HEK293 (cell line): ENCODE measurements at regions not wholly inside any gene's neighbourhood (a gene's known extent, or its start where the extent isn't known, plus 50 kb on each side); places are given as distances from the start of the nearest gene placed in this dataset.

Experiments used
- CTCF ChIA-PET: fragments of 350-600 bp; formaldehyde crosslinking; extraction: SDS; loops from one replicate; lab custom pipeline; 2021; ENCODE audit warnings: antibody characterized with exemption; lab: Yijun Ruan, JAX
- POLR2A ChIA-PET: fragments of 300-600 bp; formaldehyde crosslinking; extraction: SDS; loops from one replicate; lab custom pipeline; 2020; ENCODE audit warnings: antibody characterized with exemption, inconsistent platforms; lab: Yijun Ruan, JAX
- H3K27ac ChIP-seq: fragments of 200-500 bp; sonication (Bioruptor generic); 2 replicates; pipeline ENCODE4 v1.5.1; 2014; ENCODE audit warnings: low read depth, low read length, control low read depth, inconsistent platforms; ENCODE audit errors: extremely low read depth
- H3K36me3 ChIP-seq, 2 experiments: fragments of 200-500 bp in 1 of 2; sonication (Bioruptor generic) in 1 of 2; 1 replicate in 1 of 2; 2 replicates in 1 of 2; pipeline ENCODE4 v1.5.1; 2014 to 2017; ENCODE audit warnings: inconsistent platforms in 2 of 2, low read length in 2 of 2; ENCODE audit not compliant: control insufficient read depth in 2 of 2, insufficient read depth in 1 of 2
- H3K4me1 ChIP-seq: fragments of 200-500 bp; sonication (Bioruptor generic); 2 replicates; pipeline ENCODE4 v1.5.1; 2014; ENCODE audit warnings: mild to moderate bottlenecking, low read length, inconsistent platforms; ENCODE audit not compliant: control insufficient read depth, insufficient read depth
- H3K4me3 ChIP-seq: 2 replicates; pipeline ENCODE4 v1.5.1; 2011; ENCODE audit warnings: low read depth, mild to moderate bottlenecking, control low read depth, low read length, moderate library complexity
- H3K9me3 ChIP-seq: fragments of 200-500 bp; sonication (Bioruptor generic); 2 replicates; pipeline ENCODE4 v1.5.1; 2014; ENCODE audit warnings: low read depth, low read length, inconsistent platforms; ENCODE audit not compliant: control insufficient read depth, insufficient read depth
- BCL11B ChIP-seq: fragments of 450-650 bp; formaldehyde crosslinking; IDR thresholded peaks from 2 replicates; pipeline ENCODE4 v1.5.1; 2016; ENCODE audit warnings: low read depth, missing biosample characterization, missing genetic modification characterization
- HOXA7 ChIP-seq: sonication (generic); formaldehyde crosslinking; IDR thresholded peaks from 2 replicates; pipeline ENCODE4 v1.8.1; 2022; ENCODE audit warnings: missing genetic modification reagents, borderline replicate concordance
- HOXC10 ChIP-seq: sonication (generic); formaldehyde crosslinking; IDR thresholded peaks from 2 replicates; pipeline ENCODE4 v1.8.1; 2023; ENCODE audit warnings: mild to moderate bottlenecking, missing genetic modification reagents
- PRDM1 ChIP-seq: fragments of 450-650 bp; formaldehyde crosslinking; IDR thresholded peaks from 2 replicates; pipeline ENCODE4; 2016; ENCODE audit warnings: missing biosample characterization, missing genetic modification characterization
- TCF7L2 ChIP-seq: IDR thresholded peaks from 2 replicates; pipeline ENCODE4 v1.6.1; 2011; ENCODE audit warnings: low read depth, mild to moderate bottlenecking, inconsistent platforms, low read length, moderate library complexity, borderline replicate concordance
- ZBTB17 ChIP-seq: fragments of 450-650 bp; formaldehyde crosslinking; IDR thresholded peaks from 2 replicates; pipeline ENCODE4 v1.5.1; 2016; ENCODE audit warnings: missing biosample characterization, missing genetic modification characterization
- ZBTB48 ChIP-seq: fragments of 450-650 bp; formaldehyde crosslinking; IDR thresholded peaks from 2 replicates; pipeline ENCODE4 v1.5.1; 2016; ENCODE audit warnings: missing biosample characterization, missing genetic modification characterization
- ZNF112 ChIP-seq: fragments of 450-650 bp; formaldehyde crosslinking; IDR thresholded peaks from 2 replicates; pipeline ENCODE4 v1.5.0; 2017; ENCODE audit warnings: missing biosample characterization, missing genetic modification characterization
- ZNF132 ChIP-seq: fragments of 450-650 bp; formaldehyde crosslinking; IDR thresholded peaks from 2 replicates; pipeline ENCODE4 v1.5.1; 2017; ENCODE audit warnings: missing biosample characterization, missing genetic modification characterization, borderline replicate concordance
- ZNF19 ChIP-seq: fragments of 450-650 bp; formaldehyde crosslinking; IDR thresholded peaks from 2 replicates; pipeline ENCODE4; 2016; ENCODE audit warnings: missing biosample characterization, missing genetic modification characterization, low read depth
- ZNF211 ChIP-seq: fragments of 450-650 bp; formaldehyde crosslinking; IDR thresholded peaks from 2 replicates; pipeline ENCODE4 v1.5.1; 2016; ENCODE audit warnings: low read depth, missing biosample characterization, missing genetic modification characterization
- ZNF221 ChIP-seq: fragments of 450-650 bp; formaldehyde crosslinking; IDR thresholded peaks from 2 replicates; pipeline ENCODE4 v1.5.1; 2017; ENCODE audit warnings: missing biosample characterization, missing genetic modification characterization, borderline replicate concordance
- ZNF223 ChIP-seq: fragments of 450-650 bp; formaldehyde crosslinking; IDR thresholded peaks from 2 replicates; pipeline ENCODE4 v1.5.1; 2016; ENCODE audit warnings: missing biosample characterization, missing genetic modification characterization
- ZNF23 ChIP-seq: fragments of 450-650 bp; formaldehyde crosslinking; IDR thresholded peaks from 2 replicates; pipeline ENCODE4 v1.5.1; 2016; ENCODE audit warnings: missing biosample characterization, missing genetic modification characterization, borderline replicate concordance
- ZNF266 ChIP-seq: fragments of 450-650 bp; formaldehyde crosslinking; IDR thresholded peaks from 2 replicates; pipeline ENCODE4 v1.5.1; 2016; ENCODE audit warnings: missing biosample characterization, missing genetic modification characterization, low read depth
- ZNF311 ChIP-seq: fragments of 450-650 bp; formaldehyde crosslinking; IDR thresholded peaks from 2 replicates; pipeline ENCODE4 v1.5.1; 2017; ENCODE audit warnings: missing biosample characterization, missing genetic modification characterization, borderline replicate concordance
- ZNF324 ChIP-seq: fragments of 450-650 bp; formaldehyde crosslinking; IDR thresholded peaks from 2 replicates; pipeline ENCODE4 v1.5.1; 2016; ENCODE audit warnings: missing biosample characterization, missing genetic modification characterization
- ZNF416 ChIP-seq: fragments of 450-650 bp; formaldehyde crosslinking; IDR thresholded peaks from 2 replicates; pipeline ENCODE4 v1.5.1; 2016; ENCODE audit warnings: missing biosample characterization, missing genetic modification characterization
- ZNF423 ChIP-seq: fragments of 450-650 bp; formaldehyde crosslinking; IDR thresholded peaks from 2 replicates; pipeline ENCODE4 v1.5.1; 2016; ENCODE audit warnings: missing biosample characterization, missing genetic modification characterization
- ZNF48 ChIP-seq: fragments of 450-650 bp; formaldehyde crosslinking; IDR thresholded peaks from 2 replicates; pipeline ENCODE4 v1.5.1; 2016; ENCODE audit warnings: missing biosample characterization, missing genetic modification characterization
- ZNF530 ChIP-seq: fragments of 450-650 bp; formaldehyde crosslinking; IDR thresholded peaks from 2 replicates; pipeline ENCODE4 v1.5.1; 2016; ENCODE audit warnings: low read depth, missing biosample characterization, missing genetic modification characterization
- ZNF596 ChIP-seq: fragments of 450-650 bp; IDR thresholded peaks from 2 replicates; pipeline ENCODE4 v1.5.0; 2018; ENCODE audit warnings: missing biosample characterization, mild to moderate bottlenecking, missing genetic modification characterization, moderate library complexity
- ZNF621 ChIP-seq: fragments of 450-650 bp; formaldehyde crosslinking; IDR thresholded peaks from 2 replicates; pipeline ENCODE4 v1.5.1; 2017; ENCODE audit warnings: missing biosample characterization, missing genetic modification characterization
- ZNF701 ChIP-seq: fragments of 450-650 bp; formaldehyde crosslinking; IDR thresholded peaks from 2 replicates; pipeline ENCODE4 v1.5.1; 2016; ENCODE audit warnings: missing biosample characterization, missing genetic modification characterization
- ZNF768 ChIP-seq: fragments of 450-650 bp; formaldehyde crosslinking; IDR thresholded peaks from 2 replicates; pipeline ENCODE4 v1.5.1; 2018; ENCODE audit warnings: missing biosample characterization, mild to moderate bottlenecking, missing genetic modification characterization
- ZSCAN16 ChIP-seq: fragments of 450-650 bp; formaldehyde crosslinking; IDR thresholded peaks from 2 replicates; pipeline ENCODE4 v1.5.1; 2016; ENCODE audit warnings: missing biosample characterization, missing genetic modification characterization
- ZXDB ChIP-seq: fragments of 450-650 bp; formaldehyde crosslinking; IDR thresholded peaks from 2 replicates; pipeline ENCODE4 v1.5.1; 2016; ENCODE audit warnings: missing biosample characterization, missing genetic modification characterization
- TF ChIP-seq, protein P1 (sequence below): fragments of 450-650 bp; formaldehyde crosslinking; IDR thresholded peaks from 2 replicates; pipeline ENCODE4 v1.5.0; 2017; ENCODE audit warnings: missing biosample characterization, missing genetic modification characterization, borderline replicate concordance
- TF ChIP-seq, protein P2 (sequence below): fragments of 450-650 bp; formaldehyde crosslinking; IDR thresholded peaks from 2 replicates; pipeline ENCODE4 v1.5.1; 2016; ENCODE audit warnings: missing biosample characterization, missing genetic modification characterization
- TF ChIP-seq, protein P3 (sequence below): fragments of 450-650 bp; formaldehyde crosslinking; optimal IDR thresholded peaks from 2 replicates; pipeline ENCODE3; 2016; ENCODE audit warnings: missing biosample characterization, mild to moderate bottlenecking, missing genetic modification characterization
- TF ChIP-seq, protein P4 (sequence below): fragments of 450-650 bp; formaldehyde crosslinking; IDR thresholded peaks from 2 replicates; pipeline ENCODE4 v1.5.1; 2017; ENCODE audit warnings: missing biosample characterization, missing genetic modification characterization

DNA sequence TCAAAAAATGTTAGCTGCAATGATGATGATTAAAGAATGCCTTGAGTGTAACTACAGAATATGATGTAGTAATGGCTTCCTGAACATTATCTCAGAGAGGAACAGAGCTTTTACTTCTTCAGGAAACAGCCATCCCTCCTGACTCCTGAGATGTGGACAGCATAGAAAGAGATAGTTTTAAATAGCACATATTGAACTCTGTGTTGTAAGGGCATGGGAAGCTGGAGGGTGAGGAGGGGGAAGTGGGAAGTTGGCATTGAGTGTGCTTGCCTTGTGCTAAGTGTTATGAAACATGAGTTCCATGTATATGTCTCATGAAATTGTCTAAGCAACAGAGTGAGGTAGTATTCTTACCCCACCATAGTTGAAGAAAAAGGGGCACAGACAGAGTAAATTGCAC lies 161.5 kb upstream of the SLC28A3 start:
- Histone ChIP-seq H3K27ac (no peak overlapping the region), H3K9me3 (no peaks in the 10 kb centered on the region), H3K4me3 (no peak overlapping the region), H3K4me1 (no peaks in the 10 kb centered on the region), H3K36me3 (no peaks in the 10 kb centered on the region)
- ChIA-PET POLR2A (no interaction called here), CTCF (interaction anchor here (0.6 kb wide), 1 partner anchor 561 kb away, joined by 3 read pairs; no protein-coding TSS in a partner anchor)
- TF ChIP-seq ZNF221 (tag by site-specific recombination), result no peak
- TF ChIP-seq ZNF48 (tag by site-specific recombination), result no peak
- no peak for TF ChIP-seq ZSCAN16 (tag by site-specific recombination)
- TF ChIP-seq ZNF112 (tag by site-specific recombination), result no peak
- no peak for TF ChIP-seq ZNF621 (tag by site-specific recombination)
- TF ChIP-seq, protein P1, sequence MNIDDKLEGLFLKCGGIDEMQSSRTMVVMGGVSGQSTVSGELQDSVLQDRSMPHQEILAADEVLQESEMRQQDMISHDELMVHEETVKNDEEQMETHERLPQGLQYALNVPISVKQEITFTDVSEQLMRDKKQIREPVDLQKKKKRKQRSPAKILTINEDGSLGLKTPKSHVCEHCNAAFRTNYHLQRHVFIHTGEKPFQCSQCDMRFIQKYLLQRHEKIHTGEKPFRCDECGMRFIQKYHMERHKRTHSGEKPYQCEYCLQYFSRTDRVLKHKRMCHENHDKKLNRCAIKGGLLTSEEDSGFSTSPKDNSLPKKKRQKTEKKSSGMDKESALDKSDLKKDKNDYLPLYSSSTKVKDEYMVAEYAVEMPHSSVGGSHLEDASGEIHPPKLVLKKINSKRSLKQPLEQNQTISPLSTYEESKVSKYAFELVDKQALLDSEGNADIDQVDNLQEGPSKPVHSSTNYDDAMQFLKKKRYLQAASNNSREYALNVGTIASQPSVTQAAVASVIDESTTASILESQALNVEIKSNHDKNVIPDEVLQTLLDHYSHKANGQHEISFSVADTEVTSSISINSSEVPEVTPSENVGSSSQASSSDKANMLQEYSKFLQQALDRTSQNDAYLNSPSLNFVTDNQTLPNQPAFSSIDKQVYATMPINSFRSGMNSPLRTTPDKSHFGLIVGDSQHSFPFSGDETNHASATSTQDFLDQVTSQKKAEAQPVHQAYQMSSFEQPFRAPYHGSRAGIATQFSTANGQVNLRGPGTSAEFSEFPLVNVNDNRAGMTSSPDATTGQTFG (tag by site-specific recombination), result no peak
- TF ChIP-seq ZNF19, result no peak
- no peak for TF ChIP-seq ZNF23 (tag by site-specific recombination)
- TF ChIP-seq ZNF132, result no peak
- TF ChIP-seq TCF7L2, result no peak
- TF ChIP-seq ZNF701 (tag by site-specific recombination), result no peak
- no peak for TF ChIP-seq HOXA7 (CRISPR knock-in tag)
- TF ChIP-seq ZNF211 (tag by site-specific recombination), result no peak

DNA sequence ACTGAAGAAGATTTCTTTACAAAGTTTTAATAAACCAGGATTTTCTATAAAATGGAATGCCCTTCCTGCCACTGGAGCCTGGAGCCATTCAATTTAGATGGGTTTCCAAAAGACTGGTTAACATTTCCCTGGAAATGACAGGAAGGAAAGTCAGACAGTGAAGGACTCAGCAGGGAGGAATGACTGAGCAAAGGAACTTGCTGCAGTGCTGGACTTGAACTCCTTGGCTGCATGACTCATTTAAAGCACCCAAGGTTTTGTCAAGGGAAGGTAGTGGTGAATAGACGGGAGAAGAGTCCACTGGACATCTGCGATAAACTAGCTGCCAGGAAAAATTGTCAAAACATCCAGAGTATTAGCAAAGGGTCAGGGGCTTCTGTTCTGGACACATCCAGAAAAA lies 163.8 kb upstream of the SLC28A3 start:
- ChIA-PET POLR2A (no interaction called here), CTCF (no interaction called here)
- TF ChIP-seq, protein P2, sequence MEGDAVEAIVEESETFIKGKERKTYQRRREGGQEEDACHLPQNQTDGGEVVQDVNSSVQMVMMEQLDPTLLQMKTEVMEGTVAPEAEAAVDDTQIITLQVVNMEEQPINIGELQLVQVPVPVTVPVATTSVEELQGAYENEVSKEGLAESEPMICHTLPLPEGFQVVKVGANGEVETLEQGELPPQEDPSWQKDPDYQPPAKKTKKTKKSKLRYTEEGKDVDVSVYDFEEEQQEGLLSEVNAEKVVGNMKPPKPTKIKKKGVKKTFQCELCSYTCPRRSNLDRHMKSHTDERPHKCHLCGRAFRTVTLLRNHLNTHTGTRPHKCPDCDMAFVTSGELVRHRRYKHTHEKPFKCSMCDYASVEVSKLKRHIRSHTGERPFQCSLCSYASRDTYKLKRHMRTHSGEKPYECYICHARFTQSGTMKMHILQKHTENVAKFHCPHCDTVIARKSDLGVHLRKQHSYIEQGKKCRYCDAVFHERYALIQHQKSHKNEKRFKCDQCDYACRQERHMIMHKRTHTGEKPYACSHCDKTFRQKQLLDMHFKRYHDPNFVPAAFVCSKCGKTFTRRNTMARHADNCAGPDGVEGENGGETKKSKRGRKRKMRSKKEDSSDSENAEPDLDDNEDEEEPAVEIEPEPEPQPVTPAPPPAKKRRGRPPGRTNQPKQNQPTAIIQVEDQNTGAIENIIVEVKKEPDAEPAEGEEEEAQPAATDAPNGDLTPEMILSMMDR, result no peak
- TF ChIP-seq ZNF266 (tag by site-specific recombination), result no peak
- TF ChIP-seq PRDM1, result no peak
- TF ChIP-seq, protein P3, sequence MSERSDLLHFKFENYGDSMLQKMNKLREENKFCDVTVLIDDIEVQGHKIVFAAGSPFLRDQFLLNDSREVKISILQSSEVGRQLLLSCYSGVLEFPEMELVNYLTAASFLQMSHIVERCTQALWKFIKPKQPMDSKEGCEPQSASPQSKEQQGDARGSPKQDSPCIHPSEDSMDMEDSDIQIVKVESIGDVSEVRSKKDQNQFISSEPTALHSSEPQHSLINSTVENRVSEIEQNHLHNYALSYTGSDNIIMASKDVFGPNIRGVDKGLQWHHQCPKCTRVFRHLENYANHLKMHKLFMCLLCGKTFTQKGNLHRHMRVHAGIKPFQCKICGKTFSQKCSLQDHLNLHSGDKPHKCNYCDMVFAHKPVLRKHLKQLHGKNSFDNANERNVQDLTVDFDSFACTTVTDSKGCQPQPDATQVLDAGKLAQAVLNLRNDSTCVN, result no peak
- TF ChIP-seq HOXC10, result no peak
- TF ChIP-seq ZXDB (tag by site-specific recombination), result no peak
- TF ChIP-seq ZNF423 (tag by site-specific recombination), result no peak
- no peak for TF ChIP-seq ZNF416 (tag by site-specific recombination)
- no peak for TF ChIP-seq BCL11B
- no peak for TF ChIP-seq ZNF223 (tag by site-specific recombination)
- no peak for TF ChIP-seq ZNF19
- no peak for TF ChIP-seq ZBTB17 (tag by site-specific recombination)
- TF ChIP-seq ZNF768 (tag by site-specific recombination), result no peak
- no peak for TF ChIP-seq ZNF324 (tag by site-specific recombination)
- no peak for TF ChIP-seq ZNF596 (tag by site-specific recombination)
- no peak for TF ChIP-seq ZNF530
- no peak for TF ChIP-seq ZBTB48 (tag by site-specific recombination)
- TF ChIP-seq, protein P4, sequence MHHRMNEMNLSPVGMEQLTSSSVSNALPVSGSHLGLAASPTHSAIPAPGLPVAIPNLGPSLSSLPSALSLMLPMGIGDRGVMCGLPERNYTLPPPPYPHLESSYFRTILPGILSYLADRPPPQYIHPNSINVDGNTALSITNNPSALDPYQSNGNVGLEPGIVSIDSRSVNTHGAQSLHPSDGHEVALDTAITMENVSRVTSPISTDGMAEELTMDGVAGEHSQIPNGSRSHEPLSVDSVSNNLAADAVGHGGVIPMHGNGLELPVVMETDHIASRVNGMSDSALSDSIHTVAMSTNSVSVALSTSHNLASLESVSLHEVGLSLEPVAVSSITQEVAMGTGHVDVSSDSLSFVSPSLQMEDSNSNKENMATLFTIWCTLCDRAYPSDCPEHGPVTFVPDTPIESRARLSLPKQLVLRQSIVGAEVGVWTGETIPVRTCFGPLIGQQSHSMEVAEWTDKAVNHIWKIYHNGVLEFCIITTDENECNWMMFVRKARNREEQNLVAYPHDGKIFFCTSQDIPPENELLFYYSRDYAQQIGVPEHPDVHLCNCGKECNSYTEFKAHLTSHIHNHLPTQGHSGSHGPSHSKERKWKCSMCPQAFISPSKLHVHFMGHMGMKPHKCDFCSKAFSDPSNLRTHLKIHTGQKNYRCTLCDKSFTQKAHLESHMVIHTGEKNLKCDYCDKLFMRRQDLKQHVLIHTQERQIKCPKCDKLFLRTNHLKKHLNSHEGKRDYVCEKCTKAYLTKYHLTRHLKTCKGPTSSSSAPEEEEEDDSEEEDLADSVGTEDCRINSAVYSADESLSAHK (tag by site-specific recombination), result no peak
- no peak for TF ChIP-seq ZNF311 (tag by site-specific recombination)
- Histone ChIP-seq H3K27ac (no peak overlapping the region), H3K4me1 (no peaks in the 10 kb centered on the region), H3K4me3 (no peak overlapping the region), H3K36me3 (no peaks in the 10 kb centered on the region), H3K9me3 (no peaks in the 10 kb centered on the region)
